SH-SY5Y (cell line): ENCODE measurements at regions not wholly inside any gene's neighbourhood (a gene's known extent, or its start where the extent isn't known, plus 50 kb on each side); places are given as distances from the start of the nearest gene placed in this dataset.

Experiments used
- GATA2 ChIP-seq: IDR thresholded peaks from 2 replicates; pipeline ENCODE4 v1.6.1; 2011; ENCODE audit warnings: mild to moderate bottlenecking, low read depth, low read length
- GATA3 ChIP-seq: IDR thresholded peaks from 2 replicates; pipeline ENCODE4 v1.6.1; 2011; ENCODE audit warnings: low read depth, mild to moderate bottlenecking, low read length, moderate library complexity

- TF ChIP-seq GATA2, result no peak
- TF ChIP-seq GATA3, result no peak
These were observed 220.5 kb upstream of the RPS6KA3 start for GRCh38 chrX:20487227-20487626.
